NCI-H774 (cell line): ENCODE measurements at regions not wholly inside any gene's neighbourhood (a gene's known extent, or its start where the extent isn't known, plus 50 kb on each side); places are given as distances from the start of the nearest gene placed in this dataset.

Source experiments
- DNase-seq: peaks from one replicate; lab custom pipeline; 2025; lab: John Stamatoyannopoulos, UW

DNA sequence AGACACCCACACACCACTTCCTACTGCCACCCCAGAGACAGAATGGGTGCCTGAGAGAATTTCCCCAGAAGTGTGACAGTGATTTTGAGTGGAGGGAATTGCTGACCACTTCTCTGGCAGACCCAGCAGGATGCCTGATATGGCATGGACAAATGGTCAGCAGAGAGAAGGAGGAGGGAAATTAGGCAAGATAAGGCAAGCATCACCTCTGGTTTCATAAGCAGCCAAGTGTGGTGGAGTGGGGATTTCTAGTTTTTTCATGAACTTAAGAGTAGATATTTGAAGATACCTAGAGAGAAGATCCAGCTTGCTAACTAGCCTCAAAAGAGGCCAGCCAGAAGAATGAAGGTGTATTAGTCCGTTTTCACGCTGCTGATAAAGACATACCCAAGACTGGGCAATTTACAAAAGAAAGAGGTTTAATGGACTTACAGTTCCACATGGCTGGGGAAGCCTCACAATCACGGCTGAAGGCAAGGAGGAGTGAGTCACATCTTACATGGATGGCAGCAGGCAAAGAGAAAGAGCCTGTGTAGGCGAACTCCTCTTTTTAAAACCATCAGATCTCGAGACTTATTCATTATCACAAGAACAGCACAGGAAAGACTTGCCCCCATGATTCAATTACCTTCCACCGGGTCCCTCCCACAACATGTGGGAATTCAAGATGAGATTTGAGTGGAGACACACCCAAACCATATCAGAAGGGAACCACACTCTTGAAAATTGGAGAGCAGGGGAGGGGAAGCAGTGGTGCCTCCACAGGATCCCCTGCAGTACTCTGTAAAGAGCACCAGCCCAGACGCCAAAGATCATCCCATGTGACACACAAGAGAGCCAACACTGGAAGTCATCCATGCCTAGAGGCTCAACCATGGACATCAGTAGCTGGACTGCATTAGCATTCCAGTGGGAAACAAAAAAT, 64.2 kb downstream of the RBM43 start:
- no peak for DNase-seq

- no peak for DNase-seq
These were observed 68.1 kb downstream of the RBM43 start for GRCh38 chr2:151193576-151193975.

DNA sequence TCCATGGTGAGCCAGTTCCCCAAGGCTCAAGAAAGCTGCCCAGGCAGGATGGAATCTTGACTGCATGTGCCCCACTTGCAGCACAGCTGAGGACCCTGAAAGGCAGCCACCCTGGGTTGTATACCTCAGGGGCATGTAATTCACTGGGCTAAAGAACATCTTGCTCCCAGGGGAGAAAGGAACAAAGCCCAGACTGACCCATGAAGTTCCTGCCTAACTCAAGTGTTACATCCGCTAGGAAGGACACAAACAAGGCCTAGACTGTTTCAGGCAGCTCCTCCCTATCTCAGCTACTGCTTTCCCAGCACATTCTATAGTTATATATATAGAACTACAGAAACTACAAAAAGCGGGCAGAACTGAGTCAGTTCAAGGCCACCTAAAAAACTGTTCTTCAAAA, 69.0 kb downstream of the RBM43 start:
- no peak for DNase-seq

GRCh38 chr2:151191001-151191400, 70.7 kb downstream of the RBM43 start:
- DNase-seq: no peak

- no peak for DNase-seq
These were observed 72.5 kb downstream of the RBM43 start for GRCh38 chr2:151189125-151189524.

- DNase-seq: no peak
These were observed 75.7 kb downstream of the RBM43 start for GRCh38 chr2:151186011-151186410.

GRCh38 chr2:151182899-151183809, 78.5 kb downstream of the RBM43 start:
- no peak for DNase-seq

- DNase-seq: no peak
These were observed 79.3 kb downstream of the RBM43 start for GRCh38 chr2:151182396-151182795.

- no peak for DNase-seq
These were observed 80.1 kb downstream of the RBM43 start for GRCh38 chr2:151181524-151181923.

GRCh38 chr2:151180123-151180522, 81.5 kb downstream of the RBM43 start:
- DNase-seq: no peak

DNA sequence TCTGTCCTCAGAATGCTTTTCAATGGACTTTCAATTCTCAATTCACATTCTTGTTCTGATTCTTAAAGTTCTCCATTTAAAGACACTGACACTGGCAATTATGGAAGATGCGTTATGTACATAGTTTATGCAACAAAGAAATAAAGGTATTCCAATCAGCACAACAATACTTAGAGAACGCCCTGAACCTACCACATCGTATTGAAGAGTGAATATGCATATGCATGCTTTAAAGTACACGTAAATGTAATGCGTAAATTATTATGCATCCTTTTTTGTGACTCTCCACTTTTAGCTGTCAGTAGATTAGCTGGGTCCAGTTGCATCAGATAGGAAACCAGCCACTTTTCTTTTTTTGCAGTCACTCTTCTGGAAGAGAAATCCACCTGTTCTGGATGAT, 83.5 kb downstream of the RBM43 start:
- no peak for DNase-seq

GRCh38 chr2:151177756-151178155, 83.9 kb downstream of the RBM43 start:
- DNase-seq: no peak

GRCh38 chr2:151176661-151177060, 85.0 kb downstream of the RBM43 start:
- DNase-seq: no peak

- DNase-seq: no peak
These were observed 85.8 kb downstream of the RBM43 start for GRCh38 chr2:151175864-151176263.

- no peak for DNase-seq
These were observed 87.5 kb downstream of the RBM43 start for GRCh38 chr2:151174127-151174526.

DNA sequence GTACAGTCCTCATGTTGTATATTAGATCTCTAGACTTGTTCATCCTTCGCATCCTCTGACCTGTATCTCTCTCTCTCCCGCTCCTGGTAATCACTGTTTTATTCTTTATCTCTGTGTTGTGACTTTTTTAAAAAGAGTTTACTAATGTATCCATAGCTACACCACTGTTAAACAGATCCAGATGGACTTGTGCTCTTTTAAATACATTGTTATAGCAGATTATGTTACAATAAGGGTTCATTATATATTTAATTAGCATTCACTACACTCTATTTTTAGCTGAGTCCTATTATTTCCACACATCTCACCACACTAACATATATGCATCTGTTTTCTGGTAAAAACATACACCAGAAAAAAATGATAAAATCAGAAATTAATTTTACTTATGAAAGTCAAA, 90.5 kb downstream of the RBM43 start:
- DNase-seq: no peak

GRCh38 chr2:151166410-151166809, 95.3 kb downstream of the RBM43 start:
- no peak for DNase-seq

DNA sequence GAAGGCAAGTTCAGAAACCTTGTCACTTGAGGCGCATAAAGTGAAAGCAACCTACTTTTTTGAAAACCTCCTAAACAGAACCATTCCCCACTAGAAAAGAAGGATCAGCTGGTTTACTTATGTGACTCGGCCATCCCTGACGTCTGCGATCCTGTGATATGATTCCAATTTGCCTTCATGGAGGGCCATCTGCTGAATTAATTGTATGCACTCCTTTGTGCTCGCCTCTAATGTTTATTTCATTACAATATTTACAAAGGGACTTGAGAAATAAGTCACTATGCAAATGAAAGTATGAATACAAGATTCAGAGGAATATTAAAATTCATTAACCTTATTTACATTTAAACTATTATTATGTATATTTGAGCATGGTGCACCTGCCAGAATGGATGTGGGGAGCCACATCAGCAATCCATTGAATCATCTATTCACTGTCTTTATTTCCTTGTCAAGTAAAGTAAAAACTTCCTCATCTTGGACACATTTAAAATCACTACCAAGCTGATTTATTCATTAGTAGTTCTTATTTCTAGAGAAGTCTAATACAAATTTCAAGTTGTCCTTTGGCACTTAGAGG, 96.5 kb downstream of the RBM43 start:
- peak; percentile 43 for DNase-seq

- no peak for DNase-seq
These were observed 99.7 kb downstream of the RBM43 start for GRCh38 chr2:151161821-151162551.

DNA sequence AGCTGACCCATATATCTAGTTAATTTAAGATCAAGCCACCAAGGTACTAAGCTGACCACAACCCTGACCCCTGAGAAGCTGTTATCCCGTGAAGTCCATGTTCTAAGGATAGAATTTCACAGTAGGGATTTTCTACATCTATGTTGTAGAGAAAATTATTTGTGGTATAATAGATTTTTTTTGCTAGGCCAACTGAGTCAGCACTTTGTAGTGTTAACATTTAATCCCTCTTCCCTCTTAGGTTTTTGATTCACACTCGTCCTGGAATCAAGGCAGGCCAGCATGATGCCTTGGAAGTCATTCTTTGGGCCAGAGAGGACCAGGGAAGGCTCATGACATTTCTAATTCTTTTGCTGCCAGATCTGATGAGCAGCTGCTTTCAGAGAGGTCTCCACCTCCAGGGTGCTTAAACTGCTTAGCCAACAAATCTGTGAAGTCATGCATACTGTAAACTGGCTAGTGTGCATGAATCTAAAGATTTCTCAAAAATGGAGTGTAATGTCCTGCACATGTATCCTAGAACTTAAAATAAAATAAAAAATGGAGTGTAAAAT, 102.5 kb downstream of the RBM43 start:
- DNase-seq: no peak

DNA sequence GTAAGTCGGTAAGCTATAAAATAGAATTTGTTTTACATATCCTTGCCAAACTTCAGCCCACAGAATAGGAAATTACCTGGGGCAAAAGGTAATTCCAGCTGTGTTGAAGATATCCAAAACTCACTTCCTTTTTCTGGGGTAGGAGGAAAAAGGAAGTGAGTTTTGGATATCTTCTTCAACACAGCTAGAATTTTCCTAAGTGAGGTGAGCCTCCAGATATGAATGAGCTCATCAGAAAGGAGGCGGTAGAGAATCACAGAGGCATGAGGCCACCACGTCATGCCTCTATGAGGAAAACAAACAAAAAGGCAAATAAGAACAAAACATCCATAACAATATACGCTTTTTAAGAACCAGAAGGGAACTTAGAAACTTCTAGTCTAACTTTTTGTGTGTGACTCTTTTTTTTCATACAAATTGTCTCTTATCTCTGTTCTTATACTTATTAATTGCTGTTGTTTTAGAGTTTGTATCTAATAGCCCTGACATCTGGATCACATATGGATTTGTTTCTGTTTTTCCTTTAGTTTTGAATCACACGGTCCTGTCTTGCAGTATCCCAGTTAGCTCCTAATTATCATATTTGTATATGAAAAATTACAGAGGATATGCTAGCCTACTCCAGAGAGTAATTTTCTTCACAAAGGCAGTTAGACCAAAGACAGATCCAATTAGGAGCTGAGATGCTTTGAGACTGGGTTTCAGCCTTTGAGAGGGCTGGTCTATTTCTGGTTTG, 104.5 kb downstream of the RBM43 start:
- no peak for DNase-seq
